Common myeloid progenitor, CD34-positive (primary cell): ENCODE measurements at regions not wholly inside any gene's neighbourhood (a gene's known extent, or its start where the extent isn't known, plus 50 kb on each side); places are given as distances from the start of the nearest gene placed in this dataset.
A peak's percentile ranks its signal among the peaks of the same experiment; 100 is the strongest.
"Not testable (repeated sequence)": the region's sequence is repeated elsewhere in the genome, so short reads cannot be mapped to it uniquely, and the experiment has no call there.

Experiments
- CTCF ChIA-PET: fragments of 350-600 bp; sonication (Branson Sonifier 250); formaldehyde crosslinking; loops from one replicate; lab custom pipeline; 2021; ENCODE audit warnings: antibody characterized with exemption; lab: Charles Lee
- POLR2A ChIA-PET: fragments of 350-600 bp; sonication (Branson Sonifier 250); formaldehyde crosslinking; loops from one replicate; lab custom pipeline; 2021; ENCODE audit warnings: antibody characterized with exemption; lab: Charles Lee
- DNase-seq, 3 donors: peaks; one replicate each; pipeline versions ENCODE4 v3.0.0 to v3.0.0-alpha.2; 2013
- H3K27ac ChIP-seq, 2 experiments: 1 replicate in 1 of 2; 2 replicates in 1 of 2; pipeline ENCODE4 v1.7.0; 2013; ENCODE audit warnings: inconsistent platforms in 2 of 2, low read length in 2 of 2, mild to moderate bottlenecking in 2 of 2, low read depth in 1 of 2, moderate library complexity in 1 of 2; ENCODE audit not compliant: severe bottlenecking in 2 of 2, insufficient read depth in 1 of 2, poor library complexity in 1 of 2
- H3K27me3 ChIP-seq, 5 experiments: replicated peaks in 2 of 5; 1 replicate in 3 of 5; 2 replicates in 2 of 5; pipeline versions ENCODE4 v1.6.1 to v1.7.0; 2013; ENCODE audit warnings: low read length in 4 of 5, mild to moderate bottlenecking in 2 of 5, moderate library complexity in 2 of 5, inconsistent platforms in 1 of 5; ENCODE audit not compliant: insufficient read depth in 5 of 5, control insufficient read depth in 4 of 5
- H3K36me3 ChIP-seq, 4 experiments: 1 replicate in 2 of 4; 2 replicates in 2 of 4; pipeline versions ENCODE4 v1.6.1 to v1.7.0; 2013; ENCODE audit warnings: low read length in 3 of 4, control low read depth in 1 of 4, mild to moderate bottlenecking in 1 of 4; ENCODE audit not compliant: control insufficient read depth in 4 of 4, insufficient read depth in 4 of 4
- H3K4me1 ChIP-seq, 4 experiments: 1 replicate in 3 of 4; 2 replicates in 1 of 4; pipeline versions ENCODE4 v1.6.1 to v1.7.1; 2013; ENCODE audit warnings: low read length in 3 of 4, mild to moderate bottlenecking in 3 of 4, control low read depth in 1 of 4, inconsistent platforms in 1 of 4, moderate library complexity in 1 of 4; ENCODE audit not compliant: control insufficient read depth in 4 of 4, insufficient read depth in 4 of 4; ENCODE audit errors: control extremely low read depth in 1 of 4
- H3K4me3 ChIP-seq, 7 experiments: 1 replicate in 4 of 7; 2 replicates in 3 of 7; pipeline versions ENCODE4 v1.5.1 to v1.7.0; 2013; ENCODE audit warnings: mild to moderate bottlenecking in 7 of 7, low read length in 6 of 7, moderate library complexity in 6 of 7, inconsistent platforms in 2 of 7, low read depth in 2 of 7, control low read depth in 1 of 7; ENCODE audit not compliant: insufficient read depth in 4 of 7, control insufficient read depth in 1 of 7; ENCODE audit errors: extremely low read depth in 1 of 7
- H3K9me3 ChIP-seq, 5 experiments: 1 replicate in 4 of 5; 2 replicates in 1 of 5; pipeline versions ENCODE4 v1.6.1 to v1.7.1; 2013; ENCODE audit warnings: low read length in 4 of 5, mild to moderate bottlenecking in 2 of 5, inconsistent platforms in 1 of 5, low read depth in 1 of 5, moderate library complexity in 1 of 5; ENCODE audit not compliant: control insufficient read depth in 4 of 5, insufficient read depth in 2 of 5; ENCODE audit errors: control extremely low read depth in 1 of 5
- WGBS: methylation state at CpG from one replicate; pipeline ENCODE4 v1.1.5; 2013; ENCODE audit not compliant: insufficient coverage; 5-methylcytosine and 5-hydroxymethylcytosine counted together

DNA sequence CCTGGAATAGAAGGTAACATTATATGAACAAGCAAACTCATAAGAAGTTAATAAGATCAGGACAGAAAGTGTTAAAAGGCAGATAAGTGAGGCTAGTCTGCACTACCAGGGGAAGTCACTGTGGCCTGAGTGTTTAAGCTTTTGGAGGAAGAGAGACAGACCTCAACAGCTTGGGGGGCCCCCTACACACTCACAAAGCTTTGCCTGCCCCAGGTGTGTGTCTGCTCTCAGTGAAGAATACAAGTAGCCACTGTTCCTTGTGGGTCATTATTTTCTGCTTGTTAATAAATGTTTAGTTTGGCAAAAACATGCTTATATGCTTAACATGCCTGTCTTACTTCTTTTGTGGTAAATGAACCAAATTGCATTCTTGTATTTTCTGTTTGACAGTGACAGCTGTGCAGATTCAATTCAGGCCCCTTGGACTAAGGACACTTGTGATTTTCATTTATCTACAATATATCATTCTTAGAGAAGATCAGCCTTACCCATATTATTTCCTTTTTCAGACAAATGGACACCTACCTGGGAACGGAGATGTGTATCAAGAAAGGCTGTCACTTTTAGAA lies 50.7 kb upstream of the C12orf71 start:
- no CpG with 5 or more reads among the region's 1 CpG for WGBS
- Histone ChIP-seq H3K9me3 (no peaks in the 10 kb centered on the region), H3K27ac (peak overlapping the region in 1 of 2 experiments; percentile 8), H3K4me1 (peaks cover 0 to 14% (median 8%) of the 10 kb centered on the region in 4 experiments), H3K27me3 (no peaks in the 10 kb centered on the region), H3K4me3 (no peak overlapping the region), H3K36me3 (no peaks in the 10 kb centered on the region)
- ChIA-PET CTCF (interaction anchor here (0.6 to 0.9 kb wide), 2 partner anchors 117 to 132 kb away, joined by 3 read pairs; no protein-coding TSS in a partner anchor), POLR2A (interaction anchor here (0.6 kb wide), 1 partner anchor 1148 kb away, joined by 3 read pairs; no protein-coding TSS in a partner anchor)
- peak in 2 of 3 donors; percentile 44 to 59 for DNase-seq

DNA sequence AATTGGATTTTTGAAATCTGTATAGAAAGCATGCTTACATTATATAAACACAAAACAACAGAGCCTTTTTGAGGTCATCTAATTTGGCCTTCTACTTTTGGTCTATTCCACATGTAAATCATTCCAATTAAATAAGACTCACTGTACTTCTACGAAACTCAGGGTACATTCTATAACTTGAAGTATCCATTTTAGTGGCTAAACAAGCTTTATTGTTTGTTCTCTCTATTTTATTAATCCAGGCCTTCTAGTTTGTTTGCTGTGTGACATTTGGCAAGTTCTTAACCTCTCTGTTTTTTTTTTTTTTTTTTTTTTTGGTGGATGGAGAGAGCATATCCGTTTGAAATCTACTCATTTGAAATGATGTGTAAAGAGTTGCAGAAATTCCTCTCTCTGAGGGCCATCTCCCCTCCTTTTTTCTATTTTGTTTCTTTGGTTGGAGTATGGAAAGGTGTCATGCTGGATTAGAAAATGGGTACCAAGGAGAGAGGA lies 58.1 kb upstream of the C12orf71 start:
- peaks cover 0 to 17% (median 5%) of the 10 kb centered on the region in 4 experiments for H3K4me1 ChIP-seq
- no peak overlapping the region for H3K27ac ChIP-seq
- no peaks in the 10 kb centered on the region for H3K27me3 ChIP-seq
- no peak for DNase-seq
- ChIA-PET POLR2A (no interaction called here), CTCF (no interaction called here)
- H3K9me3 ChIP-seq, result no peaks in the 10 kb centered on the region
- no CpG with 5 or more reads among the region's 2 CpGs for WGBS
- no peaks in the 10 kb centered on the region for H3K36me3 ChIP-seq
- no peak overlapping the region for H3K4me3 ChIP-seq

DNA sequence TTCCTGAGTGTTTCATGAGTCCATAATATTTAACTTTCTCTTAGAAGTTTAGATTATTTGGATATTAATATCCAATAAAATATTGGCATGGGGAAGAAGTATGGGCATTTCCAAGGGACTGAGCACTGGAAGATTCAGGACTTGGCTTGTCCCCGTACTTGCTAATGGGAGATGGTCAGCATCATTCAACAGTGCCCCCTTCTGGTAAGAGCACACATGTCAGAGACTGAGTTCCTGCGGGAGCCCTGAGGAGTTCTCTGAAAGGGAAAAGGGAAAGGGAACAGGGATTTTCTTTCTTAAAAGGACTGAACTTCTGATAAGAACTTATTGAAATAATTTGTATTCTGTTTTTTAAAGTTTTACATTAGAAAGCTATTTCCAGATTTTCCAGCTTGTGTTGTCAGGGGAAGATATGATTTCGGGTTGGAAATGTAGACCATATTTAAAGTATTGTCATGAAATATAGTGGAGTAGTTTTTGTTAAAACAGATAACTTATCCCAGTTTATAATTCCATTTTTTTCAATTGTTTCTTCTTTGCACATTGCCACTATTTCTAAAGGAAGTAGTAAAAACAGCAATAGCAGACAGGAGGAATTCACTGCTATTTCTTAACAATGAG lies 59.8 kb upstream of the C12orf71 start:
- Histone ChIP-seq H3K36me3 (no peaks in the 10 kb centered on the region), H3K4me3 (no peak overlapping the region), H3K27ac (no peak overlapping the region), H3K27me3 (no peaks in the 10 kb centered on the region), H3K4me1 (peaks cover 0 to 17% (median 6%) of the 10 kb centered on the region in 4 experiments), H3K9me3 (no peaks in the 10 kb centered on the region)
- POLR2A ChIA-PET, result no interaction called here
- peak; percentile 59 to 67 (median 59) for DNase-seq
- CTCF ChIA-PET, result interaction anchor here (0.6 to 1.7 kb wide), 7 partner anchors 18 to 1200 kb away, joined by 3 to 4 read pairs (median 3); no protein-coding TSS in a partner anchor
- WGBS, result 0% methylated on average over 1 of the region's 3 CpGs

GRCh38 chr12:27143256-27144069 lies 61.1 kb upstream of the C12orf71 start:
- H3K9me3 ChIP-seq, result no peaks in the 10 kb centered on the region
- H3K4me3 ChIP-seq, result peak overlapping the region in 5 of 7 experiments; percentile 9 to 55 (median 23)

DNA sequence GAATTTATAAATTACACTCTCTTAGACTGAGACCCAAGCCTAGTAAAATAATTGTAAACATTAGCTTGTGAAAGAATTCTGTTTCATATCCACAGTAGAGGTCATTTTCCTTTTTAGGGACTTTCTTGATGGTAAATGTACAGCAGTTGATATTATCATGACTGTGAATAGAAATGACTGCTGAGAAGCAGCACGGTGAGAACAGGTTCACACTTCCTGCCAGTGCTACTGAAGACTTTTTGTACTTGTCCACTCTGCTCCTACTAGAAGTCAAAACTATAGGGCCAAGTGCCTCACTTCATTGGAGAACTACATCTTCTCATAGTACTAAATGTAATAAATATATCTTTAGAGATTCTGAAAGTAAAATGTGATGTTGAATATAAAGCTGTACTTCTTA lies 63.3 kb upstream of the C12orf71 start:
- H3K27me3 ChIP-seq, DNase-seq, H3K27ac ChIP-seq, CTCF ChIA-PET, H3K4me3 ChIP-seq, H3K9me3 ChIP-seq, POLR2A ChIA-PET, H3K36me3 ChIP-seq: not testable (repeated sequence)
- WGBS, result no CpG with 5 or more reads among the region's 1 CpG
- H3K4me1 ChIP-seq, result peaks cover 0 to 18% (median 8%) of the 10 kb centered on the region in 4 experiments

More at GRCh38 chr12:27143256-27144069, 61.1 kb upstream of the C12orf71 start:
- Histone ChIP-seq H3K36me3 (no peaks in the 10 kb centered on the region), H3K27ac (peak overlapping the region in 1 of 2 experiments; percentile 61), H3K27me3 (no peaks in the 10 kb centered on the region), H3K4me1 (peaks cover 0 to 17% (median 6%) of the 10 kb centered on the region in 4 experiments)
- ChIA-PET CTCF (interaction anchor here (1.0 to 1.5 kb wide), 2 partner anchors 9 to 102 kb away, joined by 3 read pairs; no protein-coding TSS in a partner anchor), POLR2A (no interaction called here)
- WGBS, result 44% methylated on average over 2 of the region's 7 CpGs
- peak in 2 of 3 donors; percentile 40 to 58 for DNase-seq

- H3K4me1 ChIP-seq, result peaks cover 7 to 23% (median 17%) of the 10 kb centered on the region in 4 experiments
- DNase-seq, result no peak
- no peak overlapping the region for H3K27ac ChIP-seq
- no peaks in the 10 kb centered on the region for H3K27me3 ChIP-seq
- no peak overlapping the region for H3K4me3 ChIP-seq
- H3K9me3 ChIP-seq, result no peaks in the 10 kb centered on the region
- CTCF ChIA-PET, result no interaction called here
- H3K36me3 ChIP-seq, result no peaks in the 10 kb centered on the region
- POLR2A ChIA-PET, result no interaction called here
Measured at GRCh38 chr12:27148373-27148772, 66.0 kb upstream of the C12orf71 start.
